NB4 (cell line): ENCODE measurements at regions not wholly inside any gene's neighbourhood (a gene's known extent, or its start where the extent isn't known, plus 50 kb on each side); places are given as distances from the start of the nearest gene placed in this dataset.

Experiments used
- DNase-seq: peaks from one replicate; pipeline ENCODE4 v3.0.0; 2010; ENCODE audit warnings: low read depth
- H3K4me3 ChIP-seq: one replicate; pipeline ENCODE4 v1.5.1; 2011; ENCODE audit warnings: mild to moderate bottlenecking, low read depth, low read length, moderate library complexity
- MAX ChIP-seq: IDR thresholded peaks from 2 replicates; pipeline ENCODE4 v1.6.1; 2011; ENCODE audit warnings: low read depth, low read length
- MYC ChIP-seq: IDR thresholded peaks from 2 replicates; pipeline ENCODE4 v1.6.1; 2011; ENCODE audit warnings: low read depth, low read length
- POLR2A ChIP-seq: IDR thresholded peaks from 2 replicates; pipeline ENCODE4 v1.6.1; 2011; ENCODE audit warnings: mild to moderate bottlenecking; ENCODE audit not compliant: insufficient read length; ENCODE audit errors: extremely low read depth
- TF ChIP-seq, protein P1 (sequence below): IDR thresholded peaks from one replicate; pipeline ENCODE4 v1.5.1; 2012; ENCODE audit warnings: low read depth, low read length

- TF ChIP-seq POLR2A (no peak), MAX (no peak)
- TF ChIP-seq, protein P1, sequence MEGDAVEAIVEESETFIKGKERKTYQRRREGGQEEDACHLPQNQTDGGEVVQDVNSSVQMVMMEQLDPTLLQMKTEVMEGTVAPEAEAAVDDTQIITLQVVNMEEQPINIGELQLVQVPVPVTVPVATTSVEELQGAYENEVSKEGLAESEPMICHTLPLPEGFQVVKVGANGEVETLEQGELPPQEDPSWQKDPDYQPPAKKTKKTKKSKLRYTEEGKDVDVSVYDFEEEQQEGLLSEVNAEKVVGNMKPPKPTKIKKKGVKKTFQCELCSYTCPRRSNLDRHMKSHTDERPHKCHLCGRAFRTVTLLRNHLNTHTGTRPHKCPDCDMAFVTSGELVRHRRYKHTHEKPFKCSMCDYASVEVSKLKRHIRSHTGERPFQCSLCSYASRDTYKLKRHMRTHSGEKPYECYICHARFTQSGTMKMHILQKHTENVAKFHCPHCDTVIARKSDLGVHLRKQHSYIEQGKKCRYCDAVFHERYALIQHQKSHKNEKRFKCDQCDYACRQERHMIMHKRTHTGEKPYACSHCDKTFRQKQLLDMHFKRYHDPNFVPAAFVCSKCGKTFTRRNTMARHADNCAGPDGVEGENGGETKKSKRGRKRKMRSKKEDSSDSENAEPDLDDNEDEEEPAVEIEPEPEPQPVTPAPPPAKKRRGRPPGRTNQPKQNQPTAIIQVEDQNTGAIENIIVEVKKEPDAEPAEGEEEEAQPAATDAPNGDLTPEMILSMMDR = no peak
- no peak overlapping the region for H3K4me3 ChIP-seq
- no peak for DNase-seq
Observed at GRCh38 chr5:173760461-173761177, 127.5 kb upstream of the CPEB4 start.

- DNase-seq = no peak
- no peak for TF ChIP-seq POLR2A
- TF ChIP-seq MAX = no peak
- TF ChIP-seq, protein P1 = no peak
- no peak for TF ChIP-seq MYC
- H3K4me3 ChIP-seq = no peak overlapping the region
Observed at GRCh38 chr5:173761178-173761513, 127.0 kb upstream of the CPEB4 start.

GRCh38 chr5:173762045-173762444 lies 126.1 kb upstream of the CPEB4 start:
- TF ChIP-seq MYC (no peak), POLR2A (no peak), MAX (no peak)
- DNase-seq = no peak
- H3K4me3 ChIP-seq = no peak overlapping the region

GRCh38 chr5:173762930-173763329 lies 125.2 kb upstream of the CPEB4 start:
- peak; percentile 55 for DNase-seq
- no peak overlapping the region for H3K4me3 ChIP-seq
- TF ChIP-seq, protein P1 = no peak
- no peak for TF ChIP-seq POLR2A
- TF ChIP-seq MAX = no peak
- no peak for TF ChIP-seq MYC

- no peak for TF ChIP-seq MAX
- no peak for TF ChIP-seq POLR2A
- no peak for DNase-seq
- H3K4me3 ChIP-seq = no peak overlapping the region
Observed at GRCh38 chr5:173763410-173763809, 124.7 kb upstream of the CPEB4 start.

DNA sequence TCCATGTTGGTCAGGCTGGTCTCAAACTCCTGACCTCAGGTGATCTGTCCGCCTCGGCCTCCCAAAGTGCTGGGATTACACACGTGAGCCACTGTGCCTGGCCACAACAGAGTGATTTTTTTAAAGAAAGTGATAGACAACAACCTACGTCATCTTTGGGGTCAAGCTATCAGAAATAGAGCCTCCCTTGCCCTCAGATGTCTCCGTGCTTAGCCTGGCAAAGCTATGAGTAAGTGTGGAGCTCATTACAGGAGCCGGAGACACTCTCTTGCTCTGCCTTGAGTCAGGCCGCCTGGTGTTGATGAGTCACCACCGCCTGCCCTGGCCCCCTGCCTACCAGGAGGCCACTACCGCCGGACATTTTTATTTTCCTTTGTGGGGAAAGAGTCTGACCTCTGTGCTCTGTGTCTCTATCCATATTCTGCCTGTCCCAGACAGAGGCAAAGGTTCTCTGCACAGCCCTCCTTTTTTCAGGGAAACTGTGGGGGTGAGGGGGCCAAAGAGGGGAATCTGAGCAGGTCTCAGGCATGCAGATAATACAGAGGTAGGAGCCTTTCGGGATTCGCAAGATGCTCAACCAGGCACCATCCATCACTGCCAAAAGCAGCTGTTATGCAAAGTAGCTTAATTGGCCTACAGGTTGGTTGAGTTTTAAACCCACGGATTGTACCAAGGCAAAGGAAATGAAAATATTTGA lies 123.7 kb upstream of the CPEB4 start:
- TF ChIP-seq, protein P1 = no peak
- peak; percentile 67; the same call in 1 of the 2 replicates for TF ChIP-seq MYC
- no peak overlapping the region for H3K4me3 ChIP-seq
- peak; percentile 90 for DNase-seq
